NCI-H1105 (cell line): ENCODE measurements at regions not wholly inside any gene's neighbourhood (a gene's known extent, or its start where the extent isn't known, plus 50 kb on each side); places are given as distances from the start of the nearest gene placed in this dataset.

ENCODE experiments used
- DNase-seq: peaks from one replicate; lab custom pipeline; 2025; lab: John Stamatoyannopoulos, UW

- DNase-seq = no peak
These were observed 139.6 kb upstream of the PELI1 start for GRCh38 chr2:64283641-64284361.

GRCh38 chr2:64284751-64285150 lies 140.5 kb upstream of the PELI1 start:
- no peak for DNase-seq

GRCh38 chr2:64287202-64287740 lies 143.1 kb upstream of the PELI1 start:
- no peak for DNase-seq

- no peak for DNase-seq
These were observed 144.3 kb upstream of the PELI1 start for GRCh38 chr2:64288321-64289193.

GRCh38 chr2:64289251-64289650 lies 145.0 kb upstream of the PELI1 start:
- no peak for DNase-seq

GRCh38 chr2:64289737-64290136 lies 145.5 kb upstream of the PELI1 start:
- DNase-seq = no peak

GRCh38 chr2:64291181-64291580 lies 147.0 kb upstream of the PELI1 start:
- no peak for DNase-seq

- no peak for DNase-seq
These were observed 151.3 kb upstream of the PELI1 start for GRCh38 chr2:64295326-64296139.

- DNase-seq = no peak
These were observed 151.9 kb upstream of the PELI1 start for GRCh38 chr2:64296140-64296480.

- no peak for DNase-seq
These were observed 152.6 kb upstream of the PELI1 start for GRCh38 chr2:64296695-64297346.

GRCh38 chr2:64298161-64298560 lies 153.9 kb upstream of the PELI1 start:
- no peak for DNase-seq

GRCh38 chr2:64300066-64300465 lies 153.9 kb upstream of the LGALSL start:
- DNase-seq = no peak

GRCh38 chr2:64303250-64303649 lies 150.7 kb upstream of the LGALSL start:
- no peak for DNase-seq

GRCh38 chr2:64307421-64307820 lies 146.5 kb upstream of the LGALSL start:
- DNase-seq = no peak

- no peak for DNase-seq
These were observed 142.6 kb upstream of the LGALSL start for GRCh38 chr2:64311191-64311910.

- no peak for DNase-seq
These were observed 141.9 kb upstream of the LGALSL start for GRCh38 chr2:64311948-64312621.

GRCh38 chr2:64312622-64313397 lies 141.2 kb upstream of the LGALSL start:
- no peak for DNase-seq

- no peak for DNase-seq
These were observed 140.6 kb upstream of the LGALSL start for GRCh38 chr2:64313398-64313723.

GRCh38 chr2:64315291-64315960 lies 138.5 kb upstream of the LGALSL start:
- no peak for DNase-seq
